ENCODE measurements at regions not wholly inside any gene's neighbourhood (a gene's known extent, or its start where the extent isn't known, plus 50 kb on each side); places are given as distances from the start of the nearest gene placed in this dataset.

DNA sequence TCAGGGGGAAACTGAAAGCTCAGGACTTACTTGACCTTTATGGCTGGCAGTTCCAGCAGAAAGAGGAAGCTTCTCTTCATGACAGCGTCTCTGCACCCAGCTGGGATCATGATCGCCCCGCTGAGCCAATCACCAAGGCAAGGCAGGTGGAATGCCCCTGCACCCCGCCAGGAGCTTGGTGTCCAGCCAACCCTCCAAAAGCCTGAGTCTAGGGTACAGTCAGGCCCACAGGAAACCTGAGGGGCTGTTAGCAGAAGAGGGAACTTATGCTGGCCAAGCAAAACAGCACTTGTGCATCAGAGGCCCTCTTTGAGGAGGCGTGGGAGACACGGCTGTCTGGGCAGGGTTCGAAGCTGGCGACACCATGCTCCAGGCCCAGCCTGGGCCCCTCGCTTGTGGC, 188.3 kb upstream of the GMDS start:
- H3K27me3 ChIP-seq (ENCODE audit: control insufficient read depth in 1 of 2, insufficient read depth in 2 of 2, low read length in 2 of 2), result no peaks in the 10 kb centered on the region
- H2AFZ ChIP-seq (ENCODE audit: low read length), result no peak overlapping the region
- no peak for DNase-seq (ENCODE audit: low spot score)
- TF ChIP-seq, protein P1, sequence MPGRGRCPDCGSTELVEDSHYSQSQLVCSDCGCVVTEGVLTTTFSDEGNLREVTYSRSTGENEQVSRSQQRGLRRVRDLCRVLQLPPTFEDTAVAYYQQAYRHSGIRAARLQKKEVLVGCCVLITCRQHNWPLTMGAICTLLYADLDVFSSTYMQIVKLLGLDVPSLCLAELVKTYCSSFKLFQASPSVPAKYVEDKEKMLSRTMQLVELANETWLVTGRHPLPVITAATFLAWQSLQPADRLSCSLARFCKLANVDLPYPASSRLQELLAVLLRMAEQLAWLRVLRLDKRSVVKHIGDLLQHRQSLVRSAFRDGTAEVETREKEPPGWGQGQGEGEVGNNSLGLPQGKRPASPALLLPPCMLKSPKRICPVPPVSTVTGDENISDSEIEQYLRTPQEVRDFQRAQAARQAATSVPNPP (CRISPR knock-in tag; IDR thresholded peaks at IDR 0.05), result no peak
- TF ChIP-seq, protein P2, sequence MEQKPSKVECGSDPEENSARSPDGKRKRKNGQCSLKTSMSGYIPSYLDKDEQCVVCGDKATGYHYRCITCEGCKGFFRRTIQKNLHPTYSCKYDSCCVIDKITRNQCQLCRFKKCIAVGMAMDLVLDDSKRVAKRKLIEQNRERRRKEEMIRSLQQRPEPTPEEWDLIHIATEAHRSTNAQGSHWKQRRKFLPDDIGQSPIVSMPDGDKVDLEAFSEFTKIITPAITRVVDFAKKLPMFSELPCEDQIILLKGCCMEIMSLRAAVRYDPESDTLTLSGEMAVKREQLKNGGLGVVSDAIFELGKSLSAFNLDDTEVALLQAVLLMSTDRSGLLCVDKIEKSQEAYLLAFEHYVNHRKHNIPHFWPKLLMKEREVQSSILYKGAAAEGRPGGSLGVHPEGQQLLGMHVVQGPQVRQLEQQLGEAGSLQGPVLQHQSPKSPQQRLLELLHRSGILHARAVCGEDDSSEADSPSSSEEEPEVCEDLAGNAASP (CRISPR knock-in tag; IDR thresholded peaks at IDR 0.05; ENCODE audit: borderline replicate concordance), result no peak
- no peaks in the 10 kb centered on the region for H3K9me3 ChIP-seq (ENCODE audit: low read length)
- H3K4me1 ChIP-seq (ENCODE audit: insufficient read depth, low read length), result no peaks in the 10 kb centered on the region
- no peak for FAIRE-seq
- ATAC-seq, result no peak
- CTCF ChIA-PET (ENCODE audit: low intra/inter-chr PET ratio, low total read pairs), result no interaction called here
- H4K20me1 ChIP-seq (ENCODE audit: insufficient read depth, low read length), result no peaks in the 10 kb centered on the region
- no peak overlapping the region for H3K4me2 ChIP-seq (ENCODE audit: low read depth, low read length)
- WGBS (ENCODE audit: low lambda C conversion rate), result 90% methylated on average over 9 of the region's 9 CpGs
- intact Hi-C loops (cut with micrococcal nuclease; ENCODE audit: unreplicated experiment), result no loop called here
- POLR2A ChIA-PET, result no interaction called here
- no peak overlapping the region for H3K27ac ChIP-seq (ENCODE audit: extremely low read length, insufficient read depth, low read length)
- H3K9ac ChIP-seq (ENCODE audit: insufficient read depth, low read depth, low read length), result no peak overlapping the region
- H3K4me3 ChIP-seq (replicated peaks in 1 of 3; ENCODE audit: insufficient read depth in 1 of 3, low read depth in 2 of 3, low read length in 3 of 3), result no peak overlapping the region
- no TSS peak for BruUV-seq (replicated peaks)
- H3K36me3 ChIP-seq (replicated peaks in 1 of 2; ENCODE audit: control insufficient read depth in 1 of 2, insufficient read depth in 2 of 2, low read length in 2 of 2), result no peaks in the 10 kb centered on the region
- no peaks in the 10 kb centered on the region for H3K79me2 ChIP-seq (ENCODE audit: insufficient read depth, low read length)
- in situ Hi-C loops (cut with HindIII; ENCODE audit: extremely low pct_ligation_motif_present, low pct_unique_long_range_greater_than_20kb), result no loop called here

DNA sequence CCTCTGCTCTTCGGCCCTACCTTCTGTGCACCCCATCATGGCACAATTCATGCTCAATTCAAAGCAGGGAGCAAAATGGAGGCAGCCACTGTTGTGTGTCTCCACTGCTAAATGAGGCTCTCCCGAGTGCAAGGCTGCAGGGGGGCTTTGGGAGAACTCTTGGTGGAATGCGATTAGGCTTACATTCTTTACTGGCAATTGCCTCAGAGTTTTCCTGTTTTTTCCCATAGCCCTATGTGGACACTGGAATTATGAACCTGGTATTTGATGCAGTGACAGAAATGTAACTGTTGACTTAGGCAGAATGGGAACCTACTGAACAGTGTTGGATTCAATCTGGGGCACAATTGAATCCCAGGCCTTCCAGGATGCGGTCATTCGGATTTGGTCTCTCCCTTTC, 187.9 kb upstream of the GMDS start:
- ATAC-seq (no peak), FAIRE-seq (no peak), DNase-seq (ENCODE audit: low spot score) (no peak)
- 86% methylated on average over 5 of the region's 5 CpGs for WGBS (ENCODE audit: low lambda C conversion rate)
- no peak overlapping the region for H3K9ac ChIP-seq (ENCODE audit: insufficient read depth, low read depth, low read length)
- no peak overlapping the region for H3K27ac ChIP-seq (ENCODE audit: extremely low read length, insufficient read depth, low read length)
- no peaks in the 10 kb centered on the region for H3K79me2 ChIP-seq (ENCODE audit: insufficient read depth, low read length)
- intact Hi-C loops (cut with micrococcal nuclease; ENCODE audit: unreplicated experiment) (no loop called here), in situ Hi-C loops (cut with HindIII; ENCODE audit: extremely low pct_ligation_motif_present, low pct_unique_long_range_greater_than_20kb) (no loop called here)
- no peaks in the 10 kb centered on the region for H3K27me3 ChIP-seq (ENCODE audit: control insufficient read depth in 1 of 2, insufficient read depth in 2 of 2, low read length in 2 of 2)
- ChIA-PET POLR2A (no interaction called here), CTCF (ENCODE audit: low intra/inter-chr PET ratio, low total read pairs) (no interaction called here)
- H2AFZ ChIP-seq (ENCODE audit: low read length), result no peak overlapping the region
- no peak overlapping the region for H3K4me3 ChIP-seq (replicated peaks in 1 of 3; ENCODE audit: insufficient read depth in 1 of 3, low read depth in 2 of 3, low read length in 3 of 3)
- H3K4me2 ChIP-seq (ENCODE audit: low read depth, low read length), result no peak overlapping the region
- BruUV-seq (replicated peaks), result no TSS peak
- no peaks in the 10 kb centered on the region for H3K9me3 ChIP-seq (ENCODE audit: low read length)
- no peaks in the 10 kb centered on the region for H3K4me1 ChIP-seq (ENCODE audit: insufficient read depth, low read length)
- H3K36me3 ChIP-seq (replicated peaks in 1 of 2; ENCODE audit: control insufficient read depth in 1 of 2, insufficient read depth in 2 of 2, low read length in 2 of 2), result no peaks in the 10 kb centered on the region
- H4K20me1 ChIP-seq (ENCODE audit: insufficient read depth, low read length), result no peaks in the 10 kb centered on the region
- TF ChIP-seq, protein P3, sequence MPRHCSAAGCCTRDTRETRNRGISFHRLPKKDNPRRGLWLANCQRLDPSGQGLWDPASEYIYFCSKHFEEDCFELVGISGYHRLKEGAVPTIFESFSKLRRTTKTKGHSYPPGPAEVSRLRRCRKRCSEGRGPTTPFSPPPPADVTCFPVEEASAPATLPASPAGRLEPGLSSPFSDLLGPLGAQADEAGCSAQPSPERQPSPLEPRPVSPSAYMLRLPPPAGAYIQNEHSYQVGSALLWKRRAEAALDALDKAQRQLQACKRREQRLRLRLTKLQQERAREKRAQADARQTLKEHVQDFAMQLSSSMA (CRISPR knock-in tag; IDR thresholded peaks at IDR 0.05), result no peak
- TF ChIP-seq ZNF670 (CRISPR knock-in tag; IDR thresholded peaks at IDR 0.05; ENCODE audit: borderline replicate concordance) (no peak), ONECUT2 (CRISPR knock-in tag; IDR thresholded peaks at IDR 0.05) (no peak), ZNF468 (CRISPR knock-in tag; IDR thresholded peaks at IDR 0.05) (no peak), ZNF761 (CRISPR knock-in tag; conservative IDR thresholded peaks at IDR 0.05) (no peak), ZSCAN25 (CRISPR knock-in tag; IDR thresholded peaks at IDR 0.05) (no peak), JDP2 (CRISPR knock-in tag; IDR thresholded peaks at IDR 0.05; ENCODE audit: borderline replicate concordance) (no peak), ZFAT (CRISPR knock-in tag; conservative IDR thresholded peaks at IDR 0.05) (no peak), GABPB1 (CRISPR knock-in tag; IDR thresholded peaks at IDR 0.05) (no peak)
- TF ChIP-seq, protein P4, sequence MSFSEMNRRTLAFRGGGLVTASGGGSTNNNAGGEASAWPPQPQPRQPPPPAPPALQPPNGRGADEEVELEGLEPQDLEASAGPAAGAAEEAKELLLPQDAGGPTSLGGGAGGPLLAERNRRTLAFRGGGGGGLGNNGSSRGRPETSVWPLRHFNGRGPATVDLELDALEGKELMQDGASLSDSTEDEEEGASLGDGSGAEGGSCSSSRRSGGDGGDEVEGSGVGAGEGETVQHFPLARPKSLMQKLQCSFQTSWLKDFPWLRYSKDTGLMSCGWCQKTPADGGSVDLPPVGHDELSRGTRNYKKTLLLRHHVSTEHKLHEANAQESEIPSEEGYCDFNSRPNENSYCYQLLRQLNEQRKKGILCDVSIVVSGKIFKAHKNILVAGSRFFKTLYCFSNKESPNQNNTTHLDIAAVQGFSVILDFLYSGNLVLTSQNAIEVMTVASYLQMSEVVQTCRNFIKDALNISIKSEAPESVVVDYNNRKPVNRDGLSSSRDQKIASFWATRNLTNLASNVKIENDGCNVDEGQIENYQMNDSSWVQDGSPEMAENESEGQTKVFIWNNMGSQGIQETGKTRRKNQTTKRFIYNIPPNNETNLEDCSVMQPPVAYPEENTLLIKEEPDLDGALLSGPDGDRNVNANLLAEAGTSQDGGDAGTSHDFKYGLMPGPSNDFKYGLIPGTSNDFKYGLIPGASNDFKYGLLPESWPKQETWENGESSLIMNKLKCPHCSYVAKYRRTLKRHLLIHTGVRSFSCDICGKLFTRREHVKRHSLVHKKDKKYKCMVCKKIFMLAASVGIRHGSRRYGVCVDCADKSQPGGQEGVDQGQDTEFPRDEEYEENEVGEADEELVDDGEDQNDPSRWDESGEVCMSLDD (CRISPR knock-in tag; IDR thresholded peaks at IDR 0.05; ENCODE audit: borderline replicate concordance), result no peak
- TF ChIP-seq, protein P5, sequence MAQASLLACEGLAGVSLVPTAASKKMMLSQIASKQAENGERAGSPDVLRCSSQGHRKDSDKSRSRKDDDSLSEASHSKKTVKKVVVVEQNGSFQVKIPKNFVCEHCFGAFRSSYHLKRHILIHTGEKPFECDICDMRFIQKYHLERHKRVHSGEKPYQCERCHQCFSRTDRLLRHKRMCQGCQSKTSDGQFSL (CRISPR knock-in tag; IDR thresholded peaks at IDR 0.05), result no peak
